ENCODE measurements at regions not wholly inside any gene's neighbourhood (a gene's known extent, or its start where the extent isn't known, plus 50 kb on each side); places are given as distances from the start of the nearest gene placed in this dataset.

DNA sequence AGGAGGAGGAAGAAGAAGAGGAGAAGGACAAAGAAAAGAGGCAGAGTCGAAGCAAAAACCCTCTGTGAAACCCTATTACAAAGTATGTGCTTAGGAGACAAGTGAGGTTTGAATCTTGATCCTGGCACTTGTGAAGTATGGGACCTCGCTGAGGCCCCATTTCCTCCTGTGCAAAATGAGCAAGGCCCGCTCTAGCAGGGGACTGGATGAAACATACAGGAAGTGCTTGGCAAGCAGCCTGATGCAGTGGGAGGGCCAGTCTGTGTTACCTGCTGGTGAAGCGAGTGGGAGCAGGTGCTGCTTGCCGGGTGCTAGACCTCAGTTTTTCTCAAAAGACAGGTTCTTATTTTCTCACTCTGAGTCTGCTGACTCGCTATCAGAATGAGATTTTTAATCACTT is 150.4 kb downstream of the JCAD start:
- H3K9me1 ChIP-seq (ENCODE audit: control insufficient read depth, insufficient read depth, low read length), result no peaks in the 10 kb centered on the region
- intact Hi-C loops (cut with micrococcal nuclease), result no loop called here
- no peak overlapping the region for H2AFZ ChIP-seq (ENCODE audit: low read depth, low read length)
- BruUV-seq (replicated peaks), result no TSS peak
- H3K27me3 ChIP-seq (ENCODE audit: control insufficient read depth in 2 of 2, insufficient read depth in 2 of 2, low read length in 2 of 2), result no peaks in the 10 kb centered on the region; a peak in 1 of 5 replicates
- no peak overlapping the region for H3K4me2 ChIP-seq (ENCODE audit: insufficient read depth, low read length)
- no peaks in the 10 kb centered on the region for H4K20me1 ChIP-seq (replicated peaks; ENCODE audit: control insufficient read depth, insufficient read depth, low read length)
- H3K27ac ChIP-seq (ENCODE audit: extremely low read depth, low read depth, low read length), result no peak overlapping the region
- no peaks in the 10 kb centered on the region for H3K9me3 ChIP-seq (replicated peaks; ENCODE audit: control insufficient read depth, insufficient read depth, low read depth, low read length)
- H3K9ac ChIP-seq (ENCODE audit: insufficient read depth in 1 of 2, low read depth in 2 of 2, low read length in 2 of 2), result no peak overlapping the region
- 4% methylated on average over 6 of the region's 6 CpGs for WGBS (ENCODE audit: insufficient coverage, low coverage, missing lambda C conversion rate)
- FAIRE-seq, result no peak
- DNase-seq (ENCODE audit: extremely low read depth in 1 of 4, low spot score in 3 of 4), result no peak
- ChIA-PET CTCF (ENCODE audit: low intra/inter-chr PET ratio) (no interaction called here), POLR2A (no interaction called here)
- no peaks in the 10 kb centered on the region for H3K4me1 ChIP-seq (replicated peaks in 1 of 2; ENCODE audit: control insufficient read depth in 2 of 2, insufficient read depth in 2 of 2, low read length in 2 of 2)
- H3K4me3 ChIP-seq, result no peak overlapping the region
- no peaks in the 10 kb centered on the region for H3K79me2 ChIP-seq (ENCODE audit: control insufficient read depth, insufficient read depth, low read length)
- ATAC-seq, result no peak
- H3K36me3 ChIP-seq (ENCODE audit: control insufficient read depth, insufficient read depth, low read length), result no peaks in the 10 kb centered on the region
- in situ Hi-C loops (cut with MboI), result no loop called here
- no peak for TF ChIP-seq BDP1 (IDR thresholded peaks at IDR 0.05; ENCODE audit: insufficient read depth, insufficient read length)
- TF ChIP-seq, protein P1, sequence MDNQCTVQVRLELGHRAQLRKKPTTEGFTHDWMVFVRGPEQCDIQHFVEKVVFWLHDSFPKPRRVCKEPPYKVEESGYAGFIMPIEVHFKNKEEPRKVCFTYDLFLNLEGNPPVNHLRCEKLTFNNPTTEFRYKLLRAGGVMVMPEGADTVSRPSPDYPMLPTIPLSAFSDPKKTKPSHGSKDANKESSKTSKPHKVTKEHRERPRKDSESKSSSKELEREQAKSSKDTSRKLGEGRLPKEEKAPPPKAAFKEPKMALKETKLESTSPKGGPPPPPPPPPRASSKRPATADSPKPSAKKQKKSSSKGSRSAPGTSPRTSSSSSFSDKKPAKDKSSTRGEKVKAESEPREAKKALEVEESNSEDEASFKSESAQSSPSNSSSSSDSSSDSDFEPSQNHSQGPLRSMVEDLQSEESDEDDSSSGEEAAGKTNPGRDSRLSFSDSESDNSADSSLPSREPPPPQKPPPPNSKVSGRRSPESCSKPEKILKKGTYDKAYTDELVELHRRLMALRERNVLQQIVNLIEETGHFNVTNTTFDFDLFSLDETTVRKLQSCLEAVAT (IDR thresholded peaks at IDR 0.05), result no peak
- TF ChIP-seq HNRNPH1 (optimal IDR thresholded peaks at IDR 0.05; ENCODE audit: low read depth, low read length), result no peak
- TF ChIP-seq, protein P2, sequence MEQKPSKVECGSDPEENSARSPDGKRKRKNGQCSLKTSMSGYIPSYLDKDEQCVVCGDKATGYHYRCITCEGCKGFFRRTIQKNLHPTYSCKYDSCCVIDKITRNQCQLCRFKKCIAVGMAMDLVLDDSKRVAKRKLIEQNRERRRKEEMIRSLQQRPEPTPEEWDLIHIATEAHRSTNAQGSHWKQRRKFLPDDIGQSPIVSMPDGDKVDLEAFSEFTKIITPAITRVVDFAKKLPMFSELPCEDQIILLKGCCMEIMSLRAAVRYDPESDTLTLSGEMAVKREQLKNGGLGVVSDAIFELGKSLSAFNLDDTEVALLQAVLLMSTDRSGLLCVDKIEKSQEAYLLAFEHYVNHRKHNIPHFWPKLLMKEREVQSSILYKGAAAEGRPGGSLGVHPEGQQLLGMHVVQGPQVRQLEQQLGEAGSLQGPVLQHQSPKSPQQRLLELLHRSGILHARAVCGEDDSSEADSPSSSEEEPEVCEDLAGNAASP (IDR thresholded peaks at IDR 0.05), result no peak
- TF ChIP-seq, protein P3, sequence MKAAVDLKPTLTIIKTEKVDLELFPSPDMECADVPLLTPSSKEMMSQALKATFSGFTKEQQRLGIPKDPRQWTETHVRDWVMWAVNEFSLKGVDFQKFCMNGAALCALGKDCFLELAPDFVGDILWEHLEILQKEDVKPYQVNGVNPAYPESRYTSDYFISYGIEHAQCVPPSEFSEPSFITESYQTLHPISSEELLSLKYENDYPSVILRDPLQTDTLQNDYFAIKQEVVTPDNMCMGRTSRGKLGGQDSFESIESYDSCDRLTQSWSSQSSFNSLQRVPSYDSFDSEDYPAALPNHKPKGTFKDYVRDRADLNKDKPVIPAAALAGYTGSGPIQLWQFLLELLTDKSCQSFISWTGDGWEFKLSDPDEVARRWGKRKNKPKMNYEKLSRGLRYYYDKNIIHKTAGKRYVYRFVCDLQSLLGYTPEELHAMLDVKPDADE (conservative IDR thresholded peaks at IDR 0.05; ENCODE audit: control insufficient read depth, low read depth, low read length), result no peak
- no peak for TF ChIP-seq SAFB2 (IDR thresholded peaks at IDR 0.05; ENCODE audit: borderline replicate concordance, low read depth, low read length, severe bottlenecking)
- TF ChIP-seq GATA2 (CRISPR knock-in tag; IDR thresholded peaks at IDR 0.05), result no peak
- no peak for TF ChIP-seq ZNF165 (CRISPR knock-in tag; IDR thresholded peaks at IDR 0.05; ENCODE audit: borderline replicate concordance)
- TF ChIP-seq CBX1 (IDR thresholded peaks at IDR 0.05; ENCODE audit: low read depth), result no peak
- no peak for TF ChIP-seq CXXC5 (CRISPR knock-in tag; IDR thresholded peaks at IDR 0.05)
- no peak for TF ChIP-seq KLF16 (IDR thresholded peaks at IDR 0.05)
- TF ChIP-seq, protein P4, sequence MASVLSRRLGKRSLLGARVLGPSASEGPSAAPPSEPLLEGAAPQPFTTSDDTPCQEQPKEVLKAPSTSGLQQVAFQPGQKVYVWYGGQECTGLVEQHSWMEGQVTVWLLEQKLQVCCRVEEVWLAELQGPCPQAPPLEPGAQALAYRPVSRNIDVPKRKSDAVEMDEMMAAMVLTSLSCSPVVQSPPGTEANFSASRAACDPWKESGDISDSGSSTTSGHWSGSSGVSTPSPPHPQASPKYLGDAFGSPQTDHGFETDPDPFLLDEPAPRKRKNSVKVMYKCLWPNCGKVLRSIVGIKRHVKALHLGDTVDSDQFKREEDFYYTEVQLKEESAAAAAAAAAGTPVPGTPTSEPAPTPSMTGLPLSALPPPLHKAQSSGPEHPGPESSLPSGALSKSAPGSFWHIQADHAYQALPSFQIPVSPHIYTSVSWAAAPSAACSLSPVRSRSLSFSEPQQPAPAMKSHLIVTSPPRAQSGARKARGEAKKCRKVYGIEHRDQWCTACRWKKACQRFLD (CRISPR knock-in tag; IDR thresholded peaks at IDR 0.05), result no peak
- no peak for TF ChIP-seq SNIP1 (IDR thresholded peaks at IDR 0.05; ENCODE audit: low read depth)
- TF ChIP-seq, protein P5, sequence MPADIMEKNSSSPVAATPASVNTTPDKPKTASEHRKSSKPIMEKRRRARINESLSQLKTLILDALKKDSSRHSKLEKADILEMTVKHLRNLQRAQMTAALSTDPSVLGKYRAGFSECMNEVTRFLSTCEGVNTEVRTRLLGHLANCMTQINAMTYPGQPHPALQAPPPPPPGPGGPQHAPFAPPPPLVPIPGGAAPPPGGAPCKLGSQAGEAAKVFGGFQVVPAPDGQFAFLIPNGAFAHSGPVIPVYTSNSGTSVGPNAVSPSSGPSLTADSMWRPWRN (IDR thresholded peaks at IDR 0.05; ENCODE audit: low read depth), result no peak
- no peak for TF ChIP-seq KAT7 (CRISPR knock-in tag; IDR thresholded peaks at IDR 0.05; ENCODE audit: borderline replicate concordance)
- no peak for TF ChIP-seq ZNF445 (CRISPR knock-in tag; IDR thresholded peaks at IDR 0.05; ENCODE audit: low read depth)

Data from K562 (cell line).